ENCODE measurements at regions not wholly inside any gene's neighbourhood (a gene's known extent, or its start where the extent isn't known, plus 50 kb on each side); places are given as distances from the start of the nearest gene placed in this dataset.

GRCh38 chr20:17171746-17172280 lies 55.0 kb upstream of the PCSK2 start:
- no peak overlapping the region for H3K9ac ChIP-seq (replicated peaks; ENCODE audit: extremely low read depth, insufficient read depth, low read length)
- H3K79me2 ChIP-seq (ENCODE audit: control insufficient read depth, insufficient read depth, low read length): no peaks in the 10 kb centered on the region
- H3K36me3 ChIP-seq (ENCODE audit: control insufficient read depth in 2 of 2, extremely low read depth in 1 of 2, insufficient read depth in 2 of 2, low read length in 2 of 2): no peaks in the 10 kb centered on the region
- H3K9me1 ChIP-seq (replicated peaks; ENCODE audit: control insufficient read depth, extremely low read depth, insufficient read depth, low read length): no peaks in the 10 kb centered on the region
- DNase-seq (ENCODE audit: low read depth, low spot score): no peak
- H3K4me2 ChIP-seq (ENCODE audit: insufficient read depth, low read length): no peak overlapping the region
- H3K27me3 ChIP-seq (ENCODE audit: control insufficient read depth in 2 of 2, insufficient read depth in 2 of 2, low read length in 2 of 2): no peaks in the 10 kb centered on the region
- H3K4me1 ChIP-seq (ENCODE audit: control insufficient read depth, extremely low read depth, insufficient read depth, low read length): no peaks in the 10 kb centered on the region
- intact Hi-C loops (cut with micrococcal nuclease): no loop called here
- dilution Hi-C loops (cut with MboI; ENCODE audit: extremely low pct_ligation_motif_present, low sequenced_read_pairs): no loop called here
- TF ChIP-seq POLR2AphosphoS5 (IDR thresholded peaks at IDR 0.05; ENCODE audit: insufficient read depth, low read depth, low read length): no peak
- no peak overlapping the region for H3K27ac ChIP-seq (ENCODE audit: insufficient read depth, low read depth, low read length)
- no peak for FAIRE-seq
- H2AFZ ChIP-seq (ENCODE audit: low read depth, low read length): no peak overlapping the region
- no TSS peak for BruUV-seq (replicated peaks)
- CTCF ChIA-PET: no interaction called here
- H3K4me3 ChIP-seq (replicated peaks in 1 of 3; ENCODE audit: insufficient read depth in 1 of 3, low read depth in 1 of 3, low read length in 3 of 3): no peak overlapping the region
- peaks cover 2% of the 10 kb centered on the region for H3K9me3 ChIP-seq (replicated peaks; ENCODE audit: control insufficient read depth, insufficient read depth, low read length)
- POLR2A ChIA-PET: no interaction called here
- H4K20me1 ChIP-seq (replicated peaks; ENCODE audit: control insufficient read depth, extremely low read depth, insufficient read depth, low read length): no peaks in the 10 kb centered on the region

GRCh38 chr20:17172836-17173516 lies 53.9 kb upstream of the PCSK2 start:
- Histone ChIP-seq H4K20me1 (replicated peaks; ENCODE audit: control insufficient read depth, extremely low read depth, insufficient read depth, low read length) (no peaks in the 10 kb centered on the region), H3K4me3 (replicated peaks in 1 of 3; ENCODE audit: insufficient read depth in 1 of 3, low read depth in 1 of 3, low read length in 3 of 3) (no peak overlapping the region), H2AFZ (ENCODE audit: low read depth, low read length) (no peak overlapping the region), H3K79me2 (ENCODE audit: control insufficient read depth, insufficient read depth, low read length) (no peaks in the 10 kb centered on the region), H3K27ac (ENCODE audit: insufficient read depth, low read depth, low read length) (no peak overlapping the region), H3K9me1 (replicated peaks; ENCODE audit: control insufficient read depth, extremely low read depth, insufficient read depth, low read length) (no peaks in the 10 kb centered on the region), H3K9me3 (replicated peaks; ENCODE audit: control insufficient read depth, insufficient read depth, low read length) (peaks cover 5% of the 10 kb centered on the region), H3K9ac (replicated peaks; ENCODE audit: extremely low read depth, insufficient read depth, low read length) (no peak overlapping the region), H3K36me3 (ENCODE audit: control insufficient read depth in 2 of 2, extremely low read depth in 1 of 2, insufficient read depth in 2 of 2, low read length in 2 of 2) (no peaks in the 10 kb centered on the region), H3K4me2 (ENCODE audit: insufficient read depth, low read length) (no peak overlapping the region), H3K27me3 (ENCODE audit: control insufficient read depth in 2 of 2, insufficient read depth in 2 of 2, low read length in 2 of 2) (no peaks in the 10 kb centered on the region), H3K4me1 (ENCODE audit: control insufficient read depth, extremely low read depth, insufficient read depth, low read length) (no peaks in the 10 kb centered on the region)
- BruUV-seq (replicated peaks): no TSS peak
- dilution Hi-C loops (cut with MboI; ENCODE audit: extremely low pct_ligation_motif_present, low sequenced_read_pairs) (no loop called here), intact Hi-C loops (cut with micrococcal nuclease) (no loop called here)
- POLR2A ChIA-PET: no interaction called here
- TF ChIP-seq POLR2AphosphoS5 (IDR thresholded peaks at IDR 0.05; ENCODE audit: insufficient read depth, low read depth, low read length) (no peak), JUN (IDR thresholded peaks at IDR 0.05; ENCODE audit: borderline replicate concordance, insufficient read depth, insufficient read length, low read depth) (no peak), POLR2A (IDR thresholded peaks at IDR 0.05; ENCODE audit: low read depth, low read length) (no peak), MYC (IDR thresholded peaks at IDR 0.05; ENCODE audit: low read depth, low read length) (no peak), GATA2 (IDR thresholded peaks at IDR 0.05; ENCODE audit: insufficient read depth, insufficient read length, low read depth, low read length) (no peak), EZH2 (IDR thresholded peaks at IDR 0.05; ENCODE audit: borderline replicate concordance, low read depth, low read length, severe bottlenecking) (no peak)
- TF ChIP-seq, protein P1, sequence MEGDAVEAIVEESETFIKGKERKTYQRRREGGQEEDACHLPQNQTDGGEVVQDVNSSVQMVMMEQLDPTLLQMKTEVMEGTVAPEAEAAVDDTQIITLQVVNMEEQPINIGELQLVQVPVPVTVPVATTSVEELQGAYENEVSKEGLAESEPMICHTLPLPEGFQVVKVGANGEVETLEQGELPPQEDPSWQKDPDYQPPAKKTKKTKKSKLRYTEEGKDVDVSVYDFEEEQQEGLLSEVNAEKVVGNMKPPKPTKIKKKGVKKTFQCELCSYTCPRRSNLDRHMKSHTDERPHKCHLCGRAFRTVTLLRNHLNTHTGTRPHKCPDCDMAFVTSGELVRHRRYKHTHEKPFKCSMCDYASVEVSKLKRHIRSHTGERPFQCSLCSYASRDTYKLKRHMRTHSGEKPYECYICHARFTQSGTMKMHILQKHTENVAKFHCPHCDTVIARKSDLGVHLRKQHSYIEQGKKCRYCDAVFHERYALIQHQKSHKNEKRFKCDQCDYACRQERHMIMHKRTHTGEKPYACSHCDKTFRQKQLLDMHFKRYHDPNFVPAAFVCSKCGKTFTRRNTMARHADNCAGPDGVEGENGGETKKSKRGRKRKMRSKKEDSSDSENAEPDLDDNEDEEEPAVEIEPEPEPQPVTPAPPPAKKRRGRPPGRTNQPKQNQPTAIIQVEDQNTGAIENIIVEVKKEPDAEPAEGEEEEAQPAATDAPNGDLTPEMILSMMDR (IDR thresholded peaks at IDR 0.05; ENCODE audit: extremely low read depth in 1 of 2, insufficient read depth in 1 of 2, low read depth in 1 of 2, low read length in 2 of 2): no peak
- TF ChIP-seq, protein P2, sequence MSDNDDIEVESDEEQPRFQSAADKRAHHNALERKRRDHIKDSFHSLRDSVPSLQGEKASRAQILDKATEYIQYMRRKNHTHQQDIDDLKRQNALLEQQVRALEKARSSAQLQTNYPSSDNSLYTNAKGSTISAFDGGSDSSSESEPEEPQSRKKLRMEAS (IDR thresholded peaks at IDR 0.05; ENCODE audit: insufficient read depth, insufficient read length): no peak
- DNase-seq (ENCODE audit: low read depth, low spot score): no peak
- CTCF ChIA-PET: no interaction called here
- no peak for FAIRE-seq
